ENCODE measurements at regions not wholly inside any gene's neighbourhood (a gene's known extent, or its start where the extent isn't known, plus 50 kb on each side); places are given as distances from the start of the nearest gene placed in this dataset.

- TF ChIP-seq CTCF (IDR thresholded peaks at IDR 0.05) (no peak), POLR2A (IDR thresholded peaks at IDR 0.05) (no peak)
Observed at GRCh38 chr6:140566781-140567277, 1192.4 kb upstream of the CITED2 start.
